Endometrial microvascular endothelial cells (primary cell): ENCODE measurements at regions not wholly inside any gene's neighbourhood (a gene's known extent, or its start where the extent isn't known, plus 50 kb on each side); places are given as distances from the start of the nearest gene placed in this dataset.
"Not testable (repeated sequence)": the region's sequence is repeated elsewhere in the genome, so short reads cannot be mapped to it uniquely, and the experiment has no call there.

Source experiments
- in situ Hi-C: cut with HindIII; loops from 2 replicates; pipeline ENCODE4 v1.10.0; 2017; ENCODE audit warnings: low sequenced_read_pairs, low pct_unique_long_range_greater_than_20kb; ENCODE audit errors: inconsistent ontology term

DNA sequence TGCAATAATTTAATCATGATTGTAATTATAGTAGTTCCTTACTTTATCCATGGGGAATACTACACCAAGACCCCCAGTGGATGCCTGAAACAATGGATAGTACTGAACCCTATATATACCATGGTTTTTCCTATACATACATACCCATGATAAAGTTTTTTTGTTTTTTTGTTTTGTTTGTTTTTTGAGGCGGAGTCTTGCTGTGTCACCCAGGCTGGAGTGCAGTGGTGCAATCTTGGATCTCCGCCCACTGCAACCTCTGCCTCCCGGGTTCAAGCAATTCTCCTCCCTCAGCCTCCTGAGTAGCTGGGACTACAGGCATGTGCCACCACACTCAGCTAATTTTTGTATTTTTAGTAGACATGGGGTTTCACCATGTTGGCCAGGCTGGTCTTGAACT lies 135.3 kb upstream of the HNRNPU start:
- in situ Hi-C loops: not testable (repeated sequence)

GRCh38 chr1:244998717-244999346 lies 134.5 kb upstream of the HNRNPU start:
- in situ Hi-C loops: no loop called here

- in situ Hi-C loops: no loop called here
Measured at GRCh38 chr1:244995602-244996400, 131.5 kb upstream of the HNRNPU start.

GRCh38 chr1:244992833-244993232 lies 128.5 kb upstream of the HNRNPU start:
- in situ Hi-C loops: no loop called here

DNA sequence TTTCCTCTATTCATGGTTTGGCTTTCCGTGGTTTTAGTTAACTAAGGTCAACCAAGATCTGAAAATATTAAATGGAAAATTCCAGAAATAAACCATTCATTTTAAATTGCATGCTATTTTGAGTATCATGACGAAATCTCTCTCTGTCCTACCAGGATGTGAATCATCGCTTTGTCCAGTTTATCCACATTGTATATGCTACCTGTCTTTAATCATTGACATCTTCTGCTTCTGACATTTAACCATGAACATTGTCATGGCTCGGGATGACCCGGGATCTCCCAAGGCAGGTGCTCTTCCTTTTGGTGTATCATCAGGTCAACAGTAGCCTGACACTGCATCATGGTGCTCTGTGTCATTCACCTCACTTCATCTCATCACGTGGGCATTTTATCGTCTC lies 125.5 kb upstream of the HNRNPU start:
- in situ Hi-C loops: no loop called here

DNA sequence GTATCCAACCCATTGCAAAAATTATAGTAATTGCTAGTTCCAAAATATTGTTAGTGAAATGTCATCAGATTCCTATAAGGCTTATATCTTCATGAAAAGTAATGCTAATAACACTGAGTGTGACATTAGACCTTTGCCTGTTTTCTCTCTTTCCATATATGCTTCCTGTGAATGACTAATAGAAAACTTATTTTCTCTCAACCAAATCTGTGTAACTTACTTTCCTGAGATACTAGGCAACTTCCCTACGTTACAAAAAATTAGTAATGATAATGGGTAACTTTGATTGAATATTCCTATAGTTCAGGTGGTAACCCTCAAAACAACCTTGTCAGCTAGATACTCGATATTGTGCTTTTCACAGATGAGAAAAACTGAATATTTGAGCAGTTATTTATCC lies 124.2 kb upstream of the HNRNPU start:
- in situ Hi-C loops: no loop called here

- in situ Hi-C loops: no loop called here
Measured at GRCh38 chr1:244980605-244981004, 116.3 kb upstream of the HNRNPU start.

- in situ Hi-C loops: no loop called here
Measured at GRCh38 chr1:244974550-244974949, 110.2 kb upstream of the HNRNPU start.

GRCh38 chr1:244974106-244974505 lies 109.8 kb upstream of the HNRNPU start:
- in situ Hi-C loops: no loop called here

DNA sequence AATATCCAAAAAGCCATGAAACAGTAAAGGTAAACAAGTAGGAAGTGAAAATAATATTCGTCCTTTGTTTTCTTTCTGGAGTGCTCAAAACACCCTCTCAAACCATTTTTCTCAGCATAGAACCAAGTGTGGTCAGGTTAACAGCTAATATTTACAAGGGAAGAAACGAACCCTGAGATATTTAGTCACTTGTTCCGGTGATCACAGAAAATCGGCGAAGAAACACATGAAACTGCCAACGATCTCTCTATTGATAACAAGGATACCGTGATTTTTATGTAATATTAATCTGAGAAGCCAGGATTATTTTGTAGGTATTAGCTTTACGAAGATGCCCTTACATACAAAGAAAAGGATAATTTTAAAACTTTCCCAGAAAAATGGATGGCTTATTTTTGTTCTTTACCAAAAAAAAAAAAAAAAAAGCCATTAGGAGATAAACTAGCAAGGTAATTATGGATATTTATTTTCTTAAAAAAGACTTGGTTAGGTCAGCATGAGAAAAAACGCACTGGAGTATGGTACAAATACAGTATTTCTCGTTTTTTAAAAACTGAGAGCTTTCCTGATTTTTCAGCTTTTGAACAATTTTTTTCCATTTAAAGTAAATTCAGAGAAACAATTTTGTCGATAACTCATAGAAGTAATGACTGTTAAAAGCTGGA lies 107.3 kb upstream of the HNRNPU start:
- in situ Hi-C loops: no loop called here

GRCh38 chr1:244970744-244971551 lies 106.6 kb upstream of the HNRNPU start:
- in situ Hi-C loops: no loop called here

- in situ Hi-C loops: no loop called here
Measured at GRCh38 chr1:244970236-244970743, 105.9 kb upstream of the HNRNPU start.

GRCh38 chr1:244969355-244970235 lies 105.3 kb upstream of the HNRNPU start:
- in situ Hi-C loops: no loop called here

DNA sequence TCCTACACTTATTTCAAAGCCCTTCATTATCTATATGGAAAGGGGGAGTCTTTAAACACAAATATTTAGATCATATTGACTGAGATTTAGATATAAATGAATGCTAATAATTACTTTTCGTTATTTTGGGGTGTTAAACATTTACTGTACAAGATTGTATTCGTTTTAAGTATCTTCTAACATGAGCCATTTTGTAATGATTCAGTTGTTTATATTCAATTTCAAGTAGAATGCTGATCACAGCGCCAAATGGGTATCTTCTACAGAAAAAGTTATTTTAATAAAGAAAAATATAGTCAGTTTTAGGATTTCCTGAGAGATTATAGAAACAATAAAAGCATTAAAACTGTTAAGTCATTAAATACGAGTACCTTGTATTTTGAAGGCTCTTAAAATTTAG lies 104.5 kb upstream of the HNRNPU start:
- in situ Hi-C loops: no loop called here

GRCh38 chr1:244968471-244968871 lies 104.1 kb upstream of the HNRNPU start:
- in situ Hi-C loops: no loop called here

DNA sequence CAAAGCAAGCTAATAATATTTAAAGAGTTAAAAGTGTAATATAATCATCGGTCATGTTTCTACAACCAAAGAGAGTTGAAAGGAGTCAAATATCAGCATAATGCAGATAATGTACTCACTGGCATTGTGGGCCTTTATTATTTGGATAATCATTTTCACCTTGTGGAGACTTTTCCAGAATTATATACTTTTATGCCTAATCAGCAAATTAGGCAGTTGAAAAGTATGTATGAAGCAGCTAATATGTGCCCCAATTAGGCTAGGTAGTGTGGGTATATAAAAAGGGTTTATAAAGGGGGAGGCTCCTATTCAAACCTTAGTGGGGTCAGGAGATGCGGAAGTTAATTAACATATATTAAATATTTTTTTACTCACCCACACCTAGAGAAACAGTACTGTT lies 102.8 kb upstream of the HNRNPU start:
- in situ Hi-C loops: no loop called here

DNA sequence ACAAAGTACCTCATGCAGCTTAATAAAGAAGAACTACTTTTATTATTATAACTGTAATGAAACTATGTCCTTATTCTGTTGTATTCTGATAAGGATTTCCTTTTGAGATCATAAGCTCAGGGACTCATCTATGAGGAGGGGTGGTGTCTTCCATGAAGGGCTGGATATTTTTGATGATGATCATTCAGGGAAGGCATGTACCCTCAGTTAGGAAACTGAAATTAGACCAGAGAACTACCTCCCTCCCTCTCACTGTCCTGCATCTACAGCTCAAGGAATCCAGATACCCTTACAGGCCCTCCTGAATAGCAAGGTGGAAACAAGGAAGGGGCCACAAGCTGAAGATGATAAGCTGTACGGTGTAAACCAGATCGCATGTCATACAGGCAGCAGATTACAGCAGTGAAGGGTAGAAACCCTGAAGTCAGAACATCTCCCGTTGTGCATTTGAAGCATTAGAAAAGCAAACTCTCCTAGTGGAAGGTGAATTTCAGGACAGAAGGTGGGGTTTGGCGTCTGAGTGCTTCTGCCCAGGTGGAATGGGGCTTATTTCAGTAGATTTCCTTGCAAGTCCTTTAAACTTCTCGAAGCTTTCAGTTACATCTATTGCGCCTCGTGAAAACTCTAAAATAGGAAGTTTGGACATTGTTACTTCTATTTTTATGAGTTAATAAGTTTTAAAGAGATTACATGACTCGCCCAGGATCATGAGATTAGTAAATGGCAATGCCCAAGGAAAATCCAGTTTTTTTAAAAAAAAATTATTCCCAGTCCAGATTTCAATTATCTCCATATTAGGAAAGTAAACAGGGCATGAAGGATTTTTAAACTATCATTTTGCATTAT lies 101.1 kb upstream of the HNRNPU start:
- in situ Hi-C loops: no loop called here
